ENCODE measurements at regions not wholly inside any gene's neighbourhood (a gene's known extent, or its start where the extent isn't known, plus 50 kb on each side); places are given as distances from the start of the nearest gene placed in this dataset.

DNA sequence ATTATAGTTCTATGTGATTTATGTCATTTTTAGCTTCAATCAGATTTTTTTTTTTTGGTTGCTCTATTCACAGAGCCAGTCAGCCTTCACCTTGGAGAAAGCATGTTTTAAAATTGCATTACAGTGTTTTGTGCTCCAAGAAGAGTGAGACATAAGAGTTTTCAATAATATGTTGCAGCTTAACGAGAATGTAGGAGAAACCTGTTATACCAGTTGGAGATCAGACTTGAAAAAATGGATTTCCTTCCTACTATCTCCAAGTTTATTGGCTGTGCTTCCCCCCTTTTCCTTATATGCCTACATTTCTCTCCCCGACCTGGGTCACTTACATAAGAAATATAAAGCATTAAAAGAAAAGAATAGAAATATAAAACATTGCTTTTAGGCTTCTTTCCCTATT, 123.9 kb upstream of the ARGLU1 start:
- TF ChIP-seq EZH2 (IDR thresholded peaks at IDR 0.05; ENCODE audit: low read length, unreplicated experiment), result no peak
- TF ChIP-seq, protein P1, sequence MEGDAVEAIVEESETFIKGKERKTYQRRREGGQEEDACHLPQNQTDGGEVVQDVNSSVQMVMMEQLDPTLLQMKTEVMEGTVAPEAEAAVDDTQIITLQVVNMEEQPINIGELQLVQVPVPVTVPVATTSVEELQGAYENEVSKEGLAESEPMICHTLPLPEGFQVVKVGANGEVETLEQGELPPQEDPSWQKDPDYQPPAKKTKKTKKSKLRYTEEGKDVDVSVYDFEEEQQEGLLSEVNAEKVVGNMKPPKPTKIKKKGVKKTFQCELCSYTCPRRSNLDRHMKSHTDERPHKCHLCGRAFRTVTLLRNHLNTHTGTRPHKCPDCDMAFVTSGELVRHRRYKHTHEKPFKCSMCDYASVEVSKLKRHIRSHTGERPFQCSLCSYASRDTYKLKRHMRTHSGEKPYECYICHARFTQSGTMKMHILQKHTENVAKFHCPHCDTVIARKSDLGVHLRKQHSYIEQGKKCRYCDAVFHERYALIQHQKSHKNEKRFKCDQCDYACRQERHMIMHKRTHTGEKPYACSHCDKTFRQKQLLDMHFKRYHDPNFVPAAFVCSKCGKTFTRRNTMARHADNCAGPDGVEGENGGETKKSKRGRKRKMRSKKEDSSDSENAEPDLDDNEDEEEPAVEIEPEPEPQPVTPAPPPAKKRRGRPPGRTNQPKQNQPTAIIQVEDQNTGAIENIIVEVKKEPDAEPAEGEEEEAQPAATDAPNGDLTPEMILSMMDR (conservative IDR thresholded peaks at IDR 0.05; ENCODE audit: low read depth, low read length), result no peak

Measured in PC-3 (cell line).